ENCODE measurements at regions not wholly inside any gene's neighbourhood (a gene's known extent, or its start where the extent isn't known, plus 50 kb on each side); places are given as distances from the start of the nearest gene placed in this dataset.

- TF ChIP-seq POLR2A (IDR thresholded peaks at IDR 0.05; ENCODE audit: low read depth, low read length) (no peak), POLR2AphosphoS5 (IDR thresholded peaks at IDR 0.05; ENCODE audit: low read depth, low read length) (no peak), POU2F2 (IDR thresholded peaks at IDR 0.05; ENCODE audit: low read depth, low read length) (no peak), TAF1 (IDR thresholded peaks at IDR 0.05; ENCODE audit: low read depth, low read length) (no peak), SPI1 (IDR thresholded peaks at IDR 0.05; ENCODE audit: low read depth, low read length) (no peak)
These were observed 732.4 kb downstream of the MATN1 start for GRCh38 chr1:29991025-29991424.
